Hypothalamus (tissue), 51 donors: ENCODE measurements at regions not wholly inside any gene's neighbourhood (a gene's known extent, or its start where the extent isn't known, plus 50 kb on each side); places are given as distances from the start of the nearest gene placed in this dataset.

Source experiments
- DNase-seq, 51 donors: peaks; one replicate each; lab custom pipeline; 2025; lab: John Stamatoyannopoulos, UW

DNA sequence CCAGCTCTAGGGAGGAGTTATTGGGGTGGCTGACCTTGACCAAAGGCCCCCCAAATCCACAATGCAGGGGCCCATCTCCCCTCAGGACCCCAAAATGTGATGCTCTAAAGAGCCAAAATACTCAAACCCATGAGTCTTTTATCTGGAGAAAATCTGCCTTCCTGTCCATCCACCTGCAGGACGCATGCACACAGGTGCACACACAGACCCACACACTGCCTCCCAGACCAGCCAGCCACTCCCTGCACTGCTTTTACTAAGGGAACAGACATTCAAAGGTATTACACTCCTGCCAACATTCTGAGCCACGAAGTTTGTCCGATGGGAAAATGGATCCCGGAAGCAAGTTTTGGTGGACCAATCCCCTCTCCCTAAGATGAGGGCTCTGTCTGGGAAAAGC lies 76.1 kb upstream of the CDH5 start:
- no peak for DNase-seq

- DNase-seq, result no peak
Measured at GRCh38 chr16:66289986-66290385, 76.5 kb upstream of the CDH5 start.

GRCh38 chr16:66289051-66289680 lies 77.3 kb upstream of the CDH5 start:
- DNase-seq, result no peak

DNA sequence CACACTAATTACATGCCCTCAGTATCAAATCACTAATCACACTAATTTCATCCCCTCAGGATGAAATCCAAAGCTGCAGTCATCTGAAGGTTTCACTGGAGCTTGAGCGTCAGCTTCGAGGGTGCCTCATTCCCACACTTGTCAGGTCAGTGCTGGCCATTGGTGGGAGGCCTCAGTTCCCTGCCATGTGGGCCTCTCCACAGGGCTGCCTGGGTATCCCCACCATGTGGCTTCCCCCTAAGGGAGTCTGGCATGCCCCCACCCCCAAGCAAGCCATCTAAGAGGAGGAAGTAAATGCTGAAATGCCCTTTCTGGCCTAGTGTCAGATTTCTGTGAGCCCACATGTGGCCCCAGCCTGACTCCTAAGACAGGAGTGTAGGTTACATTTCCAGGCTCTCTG lies 78.6 kb upstream of the CDH5 start:
- DNase-seq, result no peak

DNA sequence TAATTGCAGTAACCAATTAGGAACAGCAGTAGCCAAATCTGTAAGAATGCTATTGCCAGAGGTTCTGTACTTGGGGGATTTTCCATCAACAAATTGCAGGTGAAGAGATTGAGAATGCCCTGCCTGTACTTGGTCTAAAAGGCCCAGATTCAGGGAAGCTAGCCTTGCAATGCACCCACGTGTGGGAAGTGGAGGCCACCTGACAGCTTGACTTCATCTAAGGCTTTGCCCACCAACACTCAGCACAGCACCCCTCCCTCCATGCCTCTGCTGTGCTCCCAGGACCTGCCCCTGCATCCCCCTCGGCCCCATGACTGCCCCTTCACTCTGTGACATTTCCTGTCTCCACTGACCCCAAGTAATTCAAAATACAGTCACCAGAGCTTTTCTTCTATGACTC lies 79.1 kb upstream of the CDH5 start:
- DNase-seq, result no peak

- no peak for DNase-seq
Measured at GRCh38 chr16:66286527-66286926, 80.0 kb upstream of the CDH5 start.

DNA sequence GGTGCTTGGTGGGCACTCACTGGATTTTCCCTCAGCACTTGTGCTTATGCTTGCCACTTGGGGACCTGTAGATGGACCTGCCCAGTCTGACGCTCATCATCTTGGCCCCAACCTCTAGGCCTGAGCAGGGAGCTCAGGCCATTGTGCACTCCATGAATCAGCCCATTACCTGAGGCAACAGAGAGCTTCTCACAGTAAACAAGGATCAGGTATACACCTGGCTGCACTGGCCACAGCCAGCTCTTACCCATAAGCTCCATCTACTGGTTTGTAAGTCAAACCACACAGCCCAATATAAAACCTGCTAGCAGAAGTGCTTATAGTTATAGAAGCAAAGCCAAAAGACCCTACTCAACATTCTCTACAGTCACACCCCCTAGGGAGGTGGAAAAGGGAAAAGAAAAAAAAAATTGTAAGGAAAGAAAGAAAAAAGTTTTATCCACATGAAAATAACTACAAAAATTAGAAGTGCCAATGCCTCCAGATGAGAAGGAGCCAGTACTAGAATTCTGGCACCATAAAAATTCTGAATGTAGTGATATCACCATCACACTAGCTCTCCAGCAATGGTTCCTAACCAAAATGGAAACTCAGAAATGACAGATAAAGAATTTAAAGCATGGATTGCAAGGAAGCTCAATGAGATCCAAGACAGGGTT lies 87.8 kb upstream of the CDH5 start:
- no peak for DNase-seq

GRCh38 chr16:66278111-66278531 lies 88.4 kb upstream of the CDH5 start:
- no peak for DNase-seq

DNA sequence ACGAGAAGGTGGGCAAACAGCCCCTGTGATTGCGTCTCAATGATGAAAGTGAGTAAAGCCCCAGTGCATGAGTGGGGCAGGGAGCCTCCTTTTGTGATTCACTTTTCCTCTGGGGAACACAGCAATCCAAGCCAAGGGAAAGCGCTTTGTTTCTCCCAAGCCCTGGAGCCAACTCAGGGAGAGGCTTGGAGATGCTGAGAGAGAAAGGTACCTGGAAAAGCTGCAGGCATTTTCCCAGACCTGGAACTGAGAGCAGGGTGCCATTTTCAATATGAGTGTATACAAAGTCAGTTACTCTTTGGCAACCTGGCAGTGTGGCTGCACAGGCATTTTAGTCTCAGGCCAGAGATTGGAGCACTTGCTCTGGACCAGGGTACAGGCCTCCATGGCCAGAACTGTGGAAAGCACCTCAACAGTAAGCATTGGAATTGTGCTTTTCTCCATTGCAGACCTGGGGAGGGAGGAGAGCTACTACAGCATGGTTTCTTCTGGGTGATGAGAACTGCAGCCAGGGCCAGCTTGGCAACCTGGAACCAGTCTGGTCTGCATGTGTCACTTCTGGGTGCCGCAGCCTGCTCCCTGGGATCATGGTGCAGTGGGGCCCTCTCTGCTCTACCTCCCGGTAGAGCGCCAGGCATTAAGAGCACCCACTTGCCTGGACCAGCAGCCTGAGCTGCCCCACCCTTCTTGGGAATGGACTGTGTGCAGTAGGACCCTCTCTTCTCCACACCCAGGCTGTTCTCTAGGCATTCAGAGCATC lies 89.0 kb upstream of the CDH5 start:
- DNase-seq, result no peak

DNA sequence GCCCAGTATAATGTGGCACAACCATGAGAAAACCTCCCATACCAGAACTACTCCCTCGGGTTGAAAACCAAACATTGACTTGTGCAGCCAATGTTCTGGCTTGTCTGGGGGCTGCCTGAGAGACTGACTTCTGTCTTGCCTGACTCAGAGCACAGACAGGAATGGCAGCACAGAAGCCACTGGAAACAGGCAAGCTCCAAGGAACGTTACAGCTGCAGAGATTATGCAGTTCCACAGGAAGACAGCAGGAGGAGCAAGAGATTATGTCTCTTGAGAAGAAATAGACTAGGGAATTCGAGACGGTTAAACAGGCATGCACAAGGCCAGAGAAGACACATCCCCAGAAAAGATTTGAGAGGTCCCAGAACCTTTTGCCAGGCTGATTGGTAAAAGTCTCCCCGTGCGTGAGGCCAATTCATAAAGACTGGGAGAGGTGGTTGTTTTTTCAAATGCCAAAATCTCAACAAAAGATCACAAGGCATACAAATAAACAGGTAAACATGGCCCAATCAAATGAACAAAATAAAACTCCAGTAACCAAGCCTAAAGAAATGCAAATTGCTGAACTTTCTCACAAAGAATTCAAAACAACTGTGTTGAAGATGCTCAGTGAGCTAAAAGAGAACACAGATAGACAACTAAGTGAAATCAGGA lies 90.6 kb upstream of the CDH5 start:
- peak in 5 of 51 donors; percentile 9 to 24 (median 21) for DNase-seq

DNA sequence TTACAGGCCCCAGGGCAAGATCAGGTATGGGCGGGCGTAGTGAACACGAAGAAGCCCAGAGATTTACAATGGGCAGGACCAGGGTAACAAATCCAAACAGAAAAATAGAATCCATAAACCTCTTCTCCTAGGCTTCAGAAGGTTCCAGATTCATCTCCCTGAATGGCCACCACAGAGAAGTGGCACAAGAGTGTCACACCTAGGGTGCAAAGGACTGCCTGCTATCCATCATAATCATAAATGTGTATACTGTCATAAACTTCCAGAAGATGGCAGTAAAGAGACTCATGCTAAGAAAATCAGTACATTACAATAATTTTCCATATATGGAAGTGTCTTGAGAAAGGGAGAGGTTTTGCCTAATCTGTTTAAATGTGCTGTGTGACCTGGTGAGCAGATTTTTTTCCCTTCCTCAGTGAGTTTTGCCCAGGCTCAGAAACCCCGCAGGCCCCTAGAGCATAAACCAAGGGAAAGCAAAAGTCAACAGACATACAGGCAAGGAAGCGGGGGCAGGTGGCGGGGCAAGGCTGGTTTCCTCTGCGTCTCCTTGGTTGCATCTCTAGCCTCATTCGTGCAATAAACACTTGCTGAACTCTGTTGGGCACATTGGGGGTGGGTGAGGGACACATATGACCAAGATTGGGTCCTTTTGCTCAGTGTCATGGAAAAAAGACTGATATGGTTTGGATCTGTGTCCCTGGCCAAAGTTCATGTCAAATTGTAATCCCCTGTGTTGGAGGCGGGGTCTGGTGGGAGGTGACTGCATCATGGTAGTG lies 92.0 kb upstream of the CDH5 start:
- no peak for DNase-seq

DNA sequence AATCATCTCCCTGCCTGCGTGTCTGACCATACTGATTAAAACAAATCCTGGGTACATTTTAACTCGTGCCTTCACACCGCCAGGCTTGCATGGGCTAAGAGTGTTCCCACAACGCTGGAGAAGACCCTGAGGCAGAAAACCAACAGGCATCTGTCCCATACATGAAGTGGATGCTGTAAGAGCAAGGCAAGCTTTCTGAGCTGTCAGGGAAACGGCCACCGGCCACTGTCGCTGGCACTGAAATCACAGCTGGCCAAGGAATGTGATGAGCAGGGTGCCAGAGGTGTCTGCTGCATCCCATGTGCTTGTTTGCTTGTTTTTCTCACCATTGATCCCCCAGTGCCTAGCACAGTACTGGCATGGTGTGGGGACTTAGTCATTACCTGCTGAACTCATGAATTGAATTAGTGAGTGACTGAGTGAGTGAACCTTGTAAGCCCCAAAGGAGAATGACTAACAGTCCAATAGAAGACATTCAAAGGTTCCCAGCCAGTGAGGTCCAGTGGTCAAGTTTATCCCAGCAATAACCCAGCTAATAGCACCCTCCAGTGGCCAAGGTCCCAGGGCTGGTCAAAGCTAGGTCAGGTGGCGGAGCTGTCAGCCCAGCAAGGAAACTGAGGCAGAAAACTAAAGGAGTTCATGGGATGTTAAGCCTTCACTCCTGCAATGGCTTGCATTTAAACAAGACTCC lies 92.7 kb upstream of the CDH5 start:
- peak in 2 of 51 donors; percentile 3 to 20 for DNase-seq

DNA sequence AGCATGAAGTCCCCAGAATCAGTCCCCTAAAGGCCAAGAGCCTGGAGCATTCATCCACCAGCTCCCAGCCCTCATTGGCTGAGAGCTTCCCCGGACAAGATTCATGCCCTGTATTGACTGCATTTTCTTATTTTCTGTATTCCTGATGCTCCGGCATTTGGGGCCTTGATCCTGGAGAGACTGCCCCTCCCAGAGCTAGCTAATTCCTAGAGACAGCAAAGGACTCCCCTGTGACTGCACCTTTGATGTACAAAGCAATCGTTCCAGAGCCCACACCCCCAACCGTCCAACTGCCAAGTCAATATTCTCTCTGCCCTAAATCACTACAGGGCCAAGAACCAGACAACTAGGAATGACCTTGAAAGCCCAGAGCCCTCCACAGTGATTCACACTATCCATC lies 93.4 kb upstream of the CDH5 start:
- no peak for DNase-seq

DNA sequence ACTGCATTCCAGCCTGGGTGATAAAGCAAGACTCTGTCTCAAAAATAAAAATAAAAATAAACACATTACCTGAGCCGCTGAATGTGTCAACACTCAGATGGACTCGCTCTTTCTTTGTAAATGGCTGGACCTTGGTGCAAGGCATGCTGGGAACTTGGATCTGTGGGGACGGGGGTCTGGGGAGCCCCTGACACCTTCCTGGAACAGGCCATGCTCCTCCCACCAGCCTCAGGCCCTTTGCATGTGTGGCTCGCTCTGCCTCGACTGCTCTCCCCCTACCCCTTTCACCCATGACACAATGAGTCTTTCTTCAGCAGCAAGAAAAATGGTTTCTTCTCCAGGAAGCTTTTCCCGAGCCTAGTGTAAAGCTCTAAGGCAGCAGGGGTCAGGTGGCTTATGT lies 94.0 kb upstream of the CDH5 start:
- no peak for DNase-seq

DNA sequence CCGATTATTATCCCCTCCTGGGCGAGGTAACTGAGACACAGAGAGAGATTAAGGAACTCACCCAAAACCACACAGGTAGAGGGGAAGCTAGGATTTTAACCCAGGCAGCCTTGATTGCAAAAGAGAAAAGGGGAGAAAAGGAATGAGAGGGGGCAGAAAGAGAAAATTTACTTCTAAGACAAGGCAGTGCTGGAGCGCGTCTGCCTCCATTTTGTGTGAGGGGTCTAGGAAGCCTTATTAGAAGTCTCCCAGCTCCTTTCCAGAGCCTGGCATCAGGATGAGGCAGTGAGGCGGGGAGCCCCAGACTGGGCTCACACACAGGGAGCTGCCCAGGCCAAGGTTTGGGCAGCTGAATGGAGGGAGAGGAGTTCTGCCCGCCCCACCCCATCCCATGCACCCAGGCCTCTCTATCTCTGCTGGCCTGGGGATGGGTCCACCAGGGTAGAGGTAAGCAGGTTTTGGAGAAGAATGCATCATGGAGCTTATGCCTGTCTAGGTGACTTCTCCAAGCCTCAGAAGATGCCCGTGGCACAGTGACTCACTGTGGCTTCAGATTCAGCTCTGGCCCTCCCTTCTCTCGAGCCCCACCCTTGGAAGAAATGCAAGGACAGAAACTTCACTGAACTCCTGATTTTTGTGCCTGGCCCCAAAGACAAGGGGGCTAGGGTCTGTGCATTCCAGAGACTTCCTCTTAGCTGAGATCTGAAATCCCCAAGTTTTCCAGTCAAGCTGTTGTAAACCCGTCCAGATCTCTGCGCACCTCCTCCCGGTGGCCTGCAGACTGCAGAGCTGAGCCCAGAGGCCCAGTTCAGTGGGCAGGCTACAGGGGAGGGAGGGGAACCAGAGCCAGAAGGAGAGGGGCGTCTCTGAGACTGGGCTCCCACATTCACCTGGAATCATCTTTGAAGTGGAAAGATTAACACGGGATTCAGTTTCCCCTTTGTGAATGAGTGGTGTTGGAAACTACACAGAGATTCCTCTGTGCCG lies 95.1 kb upstream of the CDH5 start:
- no peak for DNase-seq

GRCh38 chr16:66270333-66270927 lies 96.1 kb upstream of the CDH5 start:
- DNase-seq, result peak in 44 of 51 donors; percentile 9 to 84 (median 40)

GRCh38 chr16:66269617-66270332 lies 96.7 kb upstream of the CDH5 start:
- no peak for DNase-seq
